ENCODE measurements at regions not wholly inside any gene's neighbourhood (a gene's known extent, or its start where the extent isn't known, plus 50 kb on each side); places are given as distances from the start of the nearest gene placed in this dataset.

DNA sequence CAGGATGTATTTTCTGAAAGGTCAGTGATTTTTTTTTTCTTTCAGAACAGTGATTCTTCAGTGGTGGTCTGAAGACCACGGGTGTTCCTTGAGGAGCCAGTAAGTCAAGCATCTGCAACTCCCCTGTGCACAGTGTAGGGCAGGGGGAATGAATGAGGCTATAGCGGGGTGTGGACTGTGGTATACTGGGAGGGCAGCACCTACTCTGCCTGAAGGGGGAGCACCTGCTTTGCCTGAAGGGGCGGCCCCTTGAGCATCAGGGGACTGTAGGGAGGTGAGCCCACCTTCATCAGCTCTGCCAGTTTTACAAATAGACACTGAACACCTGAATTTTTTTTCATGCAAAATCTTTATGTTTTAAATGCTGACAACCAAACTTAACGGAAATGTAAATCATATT, 77.5 kb upstream of the RIPOR2 start:
- no peak overlapping the region for H2AFZ ChIP-seq (ENCODE audit: low read length)
- H3K79me2 ChIP-seq (ENCODE audit: insufficient read depth, low read length): peaks cover 85% of the 10 kb centered on the region
- H3K9me2 ChIP-seq (replicated peaks; ENCODE audit: low read depth, low read length): no peaks in the 10 kb centered on the region
- no peak overlapping the region for H3K4me3 ChIP-seq (ENCODE audit: low read length, poor library complexity, severe bottlenecking)
- no peak overlapping the region for H3K4me2 ChIP-seq (ENCODE audit: low read depth, low read length, poor library complexity, severe bottlenecking)
- H3K9ac ChIP-seq (ENCODE audit: low read depth, low read length, poor library complexity, severe bottlenecking): no peak overlapping the region
- no peaks in the 10 kb centered on the region for H3F3A ChIP-seq (ENCODE audit: low read depth)
- peaks cover 24% of the 10 kb centered on the region for H3K4me1 ChIP-seq (ENCODE audit: insufficient read depth, low read length, poor library complexity, severe bottlenecking)
- H3K9me3 ChIP-seq (ENCODE audit: insufficient read depth, low read depth, low read length): no peaks in the 10 kb centered on the region
- no peaks in the 10 kb centered on the region for H3K27me3 ChIP-seq (ENCODE audit: insufficient read depth, low read length, poor library complexity, severe bottlenecking)
- TF ChIP-seq, protein P1, sequence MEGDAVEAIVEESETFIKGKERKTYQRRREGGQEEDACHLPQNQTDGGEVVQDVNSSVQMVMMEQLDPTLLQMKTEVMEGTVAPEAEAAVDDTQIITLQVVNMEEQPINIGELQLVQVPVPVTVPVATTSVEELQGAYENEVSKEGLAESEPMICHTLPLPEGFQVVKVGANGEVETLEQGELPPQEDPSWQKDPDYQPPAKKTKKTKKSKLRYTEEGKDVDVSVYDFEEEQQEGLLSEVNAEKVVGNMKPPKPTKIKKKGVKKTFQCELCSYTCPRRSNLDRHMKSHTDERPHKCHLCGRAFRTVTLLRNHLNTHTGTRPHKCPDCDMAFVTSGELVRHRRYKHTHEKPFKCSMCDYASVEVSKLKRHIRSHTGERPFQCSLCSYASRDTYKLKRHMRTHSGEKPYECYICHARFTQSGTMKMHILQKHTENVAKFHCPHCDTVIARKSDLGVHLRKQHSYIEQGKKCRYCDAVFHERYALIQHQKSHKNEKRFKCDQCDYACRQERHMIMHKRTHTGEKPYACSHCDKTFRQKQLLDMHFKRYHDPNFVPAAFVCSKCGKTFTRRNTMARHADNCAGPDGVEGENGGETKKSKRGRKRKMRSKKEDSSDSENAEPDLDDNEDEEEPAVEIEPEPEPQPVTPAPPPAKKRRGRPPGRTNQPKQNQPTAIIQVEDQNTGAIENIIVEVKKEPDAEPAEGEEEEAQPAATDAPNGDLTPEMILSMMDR (conservative IDR thresholded peaks at IDR 0.05; ENCODE audit: low read length): peak; percentile 60
- no peak for TF ChIP-seq EZH2phosphoT487 (IDR thresholded peaks at IDR 0.05; ENCODE audit: borderline replicate concordance)
- peaks cover 56% of the 10 kb centered on the region for H4K20me1 ChIP-seq (ENCODE audit: insufficient read depth, low read length, poor library complexity, severe bottlenecking)
- peaks cover 27% of the 10 kb centered on the region for H3K36me3 ChIP-seq (ENCODE audit: insufficient read depth, low read length)

DNA sequence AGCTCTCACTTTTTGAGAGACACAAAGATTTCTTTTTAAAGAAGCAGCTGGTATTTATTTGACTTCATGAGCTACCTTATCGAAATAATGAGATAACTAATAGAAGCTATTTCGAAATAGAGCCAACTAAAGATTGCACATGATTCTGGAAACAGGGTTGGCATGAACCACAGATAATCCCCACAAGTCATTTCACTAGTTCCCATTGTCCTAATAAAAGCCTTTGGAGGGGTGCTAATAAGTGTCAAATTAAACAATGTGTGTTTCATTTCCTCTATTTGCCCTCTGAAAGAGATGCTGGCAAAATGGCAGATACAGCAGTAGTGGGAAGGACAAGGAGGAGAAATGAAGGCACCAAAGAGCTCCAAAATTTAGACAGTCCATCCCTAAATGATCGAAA, 78.6 kb upstream of the RIPOR2 start:
- no peak overlapping the region for H3K9ac ChIP-seq (ENCODE audit: low read depth, low read length, poor library complexity, severe bottlenecking)

DNA sequence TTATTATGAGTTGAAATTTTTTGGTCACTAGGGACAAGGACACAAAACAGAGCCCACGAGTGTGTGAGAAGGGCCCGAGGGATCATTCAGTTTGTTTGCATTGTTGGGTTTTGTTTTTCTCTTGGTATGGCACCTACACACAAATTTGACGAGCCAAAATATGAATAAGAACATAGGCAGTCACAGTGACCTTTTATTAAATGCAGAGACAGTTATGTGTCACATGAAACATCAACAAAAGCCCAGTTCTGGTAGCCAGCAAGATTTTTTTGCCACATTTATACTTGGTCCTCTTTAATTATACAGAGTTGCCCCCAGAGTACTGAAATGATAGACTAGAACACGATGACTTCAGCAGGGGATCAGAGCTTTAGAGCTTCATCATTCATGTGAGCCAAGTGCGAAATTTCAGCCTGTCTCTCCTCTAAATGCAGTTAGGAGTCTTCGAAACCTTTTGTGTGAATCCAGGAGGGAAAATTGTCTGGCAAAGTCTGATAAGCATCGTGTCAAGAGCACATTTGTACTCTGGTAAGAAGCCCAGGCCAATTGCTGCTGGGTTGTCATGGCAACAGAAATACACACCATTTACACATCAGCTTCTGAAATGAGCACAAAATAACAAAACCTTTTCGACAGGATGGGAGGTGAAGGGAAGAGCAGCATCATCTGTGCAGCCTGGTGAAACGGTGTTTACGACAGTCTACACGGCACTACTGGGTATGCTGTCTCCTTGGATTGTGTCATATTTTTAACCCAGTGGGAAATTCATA, 79.2 kb upstream of the RIPOR2 start:
- peaks cover 55% of the 10 kb centered on the region for H4K20me1 ChIP-seq (ENCODE audit: insufficient read depth, low read length, poor library complexity, severe bottlenecking)
- TF ChIP-seq, protein P1 (conservative IDR thresholded peaks at IDR 0.05; ENCODE audit: low read length): no peak
- no peak for TF ChIP-seq EZH2phosphoT487 (IDR thresholded peaks at IDR 0.05; ENCODE audit: borderline replicate concordance)
- H3K27me3 ChIP-seq (ENCODE audit: insufficient read depth, low read length, poor library complexity, severe bottlenecking): no peaks in the 10 kb centered on the region
- H3K9me3 ChIP-seq (ENCODE audit: insufficient read depth, low read depth, low read length): no peaks in the 10 kb centered on the region
- H3K36me3 ChIP-seq (ENCODE audit: insufficient read depth, low read length): peaks cover 28% of the 10 kb centered on the region
- H3K4me1 ChIP-seq (ENCODE audit: insufficient read depth, low read length, poor library complexity, severe bottlenecking): peaks cover 9% of the 10 kb centered on the region
- H3K9ac ChIP-seq (ENCODE audit: low read depth, low read length, poor library complexity, severe bottlenecking): no peak overlapping the region
- H3K79me2 ChIP-seq (ENCODE audit: insufficient read depth, low read length): peaks cover 79% of the 10 kb centered on the region
- H3K9me2 ChIP-seq (replicated peaks; ENCODE audit: low read depth, low read length): no peaks in the 10 kb centered on the region
- H3F3A ChIP-seq (ENCODE audit: low read depth): no peaks in the 10 kb centered on the region
- no peak overlapping the region for H2AFZ ChIP-seq (ENCODE audit: low read length)
- H3K4me3 ChIP-seq (ENCODE audit: low read length, poor library complexity, severe bottlenecking): no peak overlapping the region
- no peak overlapping the region for H3K4me2 ChIP-seq (ENCODE audit: low read depth, low read length, poor library complexity, severe bottlenecking)

More for the DNA sequence above, 78.6 kb upstream of the RIPOR2 start:
- Histone ChIP-seq H3K9me2 (replicated peaks; ENCODE audit: low read depth, low read length) (no peaks in the 10 kb centered on the region), H3K36me3 (ENCODE audit: insufficient read depth, low read length) (peaks cover 28% of the 10 kb centered on the region), H4K20me1 (ENCODE audit: insufficient read depth, low read length, poor library complexity, severe bottlenecking) (peaks cover 61% of the 10 kb centered on the region), H3K27me3 (ENCODE audit: insufficient read depth, low read length, poor library complexity, severe bottlenecking) (no peaks in the 10 kb centered on the region), H3K4me3 (ENCODE audit: low read length, poor library complexity, severe bottlenecking) (no peak overlapping the region), H3K4me1 (ENCODE audit: insufficient read depth, low read length, poor library complexity, severe bottlenecking) (peaks cover 15% of the 10 kb centered on the region), H3K9me3 (ENCODE audit: insufficient read depth, low read depth, low read length) (no peaks in the 10 kb centered on the region), H3F3A (ENCODE audit: low read depth) (no peaks in the 10 kb centered on the region), H3K79me2 (ENCODE audit: insufficient read depth, low read length) (peaks cover 84% of the 10 kb centered on the region), H2AFZ (ENCODE audit: low read length) (no peak overlapping the region), H3K4me2 (ENCODE audit: low read depth, low read length, poor library complexity, severe bottlenecking) (no peak overlapping the region)
- no peak for TF ChIP-seq EZH2phosphoT487 (IDR thresholded peaks at IDR 0.05; ENCODE audit: borderline replicate concordance)
- TF ChIP-seq, protein P1 (conservative IDR thresholded peaks at IDR 0.05; ENCODE audit: low read length): no peak

Measured in Loucy (cell line).